Coronary artery (tissue), 2 donors: ENCODE measurements at regions not wholly inside any gene's neighbourhood (a gene's known extent, or its start where the extent isn't known, plus 50 kb on each side); places are given as distances from the start of the nearest gene placed in this dataset.

ENCODE experiments used
- DNase-seq: peaks from one replicate; pipeline ENCODE4 v3.0.0-alpha.2; 2017; ENCODE audit warnings: low spot score
- H3K27ac ChIP-seq, 2 donors: fragments of 200-600 bp; sonication (generic); one replicate each; pipeline ENCODE4 v1.5.1; 2016 to 2019
- H3K4me3 ChIP-seq: fragments of 200-600 bp; sonication (generic); 2 replicates; pipeline ENCODE4 v1.5.1; 2016; ENCODE audit warnings: mild to moderate bottlenecking, moderate library complexity
- CTCF ChIP-seq: fragments of 200-600 bp; sonication (generic); IDR thresholded peaks from one replicate; pipeline ENCODE4 v1.5.1; 2019; ENCODE audit warnings: antibody characterized with exemption

GRCh38 chr17:73759734-73760438, 115.6 kb upstream of the SDK2 start:
- H3K4me3 ChIP-seq = no peak overlapping the region
- no peak for TF ChIP-seq CTCF
- H3K27ac ChIP-seq = no peak overlapping the region
- no peak for DNase-seq

- TF ChIP-seq CTCF = no peak
- Histone ChIP-seq H3K27ac (no peak overlapping the region), H3K4me3 (no peak overlapping the region)
- DNase-seq = no peak
Observed at GRCh38 chr17:73760439-73760758, 116.2 kb upstream of the SDK2 start.

GRCh38 chr17:73765824-73766563, 121.7 kb upstream of the SDK2 start:
- DNase-seq = no peak
- no peak for TF ChIP-seq CTCF
- Histone ChIP-seq H3K27ac (no peak overlapping the region), H3K4me3 (no peak overlapping the region)

GRCh38 chr17:73767696-73768095, 123.5 kb upstream of the SDK2 start:
- no peak overlapping the region for H3K27ac ChIP-seq

GRCh38 chr17:73768691-73769090, 124.4 kb upstream of the SDK2 start:
- DNase-seq = no peak
- no peak overlapping the region for H3K4me3 ChIP-seq
- no peak for TF ChIP-seq CTCF
- H3K27ac ChIP-seq = no peak overlapping the region

More at GRCh38 chr17:73767696-73768095, 123.5 kb upstream of the SDK2 start:
- H3K4me3 ChIP-seq = no peak overlapping the region
- TF ChIP-seq CTCF = no peak
- no peak for DNase-seq

- DNase-seq = no peak
- Histone ChIP-seq H3K27ac (no peak overlapping the region), H3K4me3 (no peak overlapping the region)
- TF ChIP-seq CTCF = no peak
Observed at GRCh38 chr17:73769479-73769878, 125.2 kb upstream of the SDK2 start.
